ENCODE measurements at regions not wholly inside any gene's neighbourhood (a gene's known extent, or its start where the extent isn't known, plus 50 kb on each side); places are given as distances from the start of the nearest gene placed in this dataset.

DNA sequence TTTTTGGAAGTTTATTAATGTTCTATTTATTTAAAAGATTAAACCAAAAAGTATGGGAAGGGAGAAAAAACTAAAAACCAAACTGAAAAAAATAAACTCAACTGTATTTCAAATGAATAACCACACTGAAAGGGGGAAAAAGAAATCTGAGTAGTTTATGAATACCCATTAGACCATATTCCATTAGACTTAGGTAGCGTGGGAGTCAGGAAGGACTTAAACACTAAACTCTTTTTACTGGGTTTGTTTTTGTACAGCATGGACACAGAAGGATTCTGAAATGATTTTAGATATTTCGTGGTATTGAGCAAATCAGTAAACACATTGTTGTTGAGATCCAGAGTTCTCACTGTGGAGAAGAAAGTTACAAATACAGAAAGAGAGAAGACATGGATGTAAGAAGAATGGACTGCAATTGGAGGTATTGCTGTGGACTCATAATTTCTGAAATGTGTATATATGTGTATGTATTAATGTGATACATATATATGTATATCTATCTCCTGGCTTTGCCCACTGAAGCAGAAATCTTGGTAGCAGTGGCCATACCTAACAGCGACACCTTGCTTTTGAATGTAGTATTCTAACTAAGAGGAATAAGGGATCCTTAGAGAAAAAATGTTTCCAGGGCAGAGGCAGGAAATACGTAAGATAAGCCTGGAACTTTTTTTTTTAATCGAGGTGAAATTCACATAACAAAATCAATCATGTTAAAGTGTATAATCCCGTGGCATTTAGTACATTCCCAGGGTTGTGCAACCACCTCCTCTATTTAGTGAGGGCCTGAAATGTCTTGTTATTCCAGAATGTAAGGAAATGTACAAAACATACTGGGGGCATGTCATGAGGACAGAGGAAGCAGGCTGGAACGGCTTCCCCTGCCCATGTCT is 228.8 kb downstream of the SMARCA2 start:
- no peak for TF ChIP-seq GATA1 (IDR thresholded peaks at IDR 0.05; ENCODE audit: low read depth, low read length)
- no peak for TF ChIP-seq POLR2A (IDR thresholded peaks at IDR 0.05; ENCODE audit: low read length)
- no peak for DNase-seq

- DNase-seq = no peak
- TF ChIP-seq GATA1 (IDR thresholded peaks at IDR 0.05; ENCODE audit: low read depth, low read length) (no peak), POLR2A (IDR thresholded peaks at IDR 0.05; ENCODE audit: low read length) (no peak)
These were observed 232.2 kb downstream of the SMARCA2 start for GRCh38 chr9:2247340-2247739.

GRCh38 chr9:2248768-2249265 is 233.7 kb downstream of the SMARCA2 start:
- TF ChIP-seq POLR2A (IDR thresholded peaks at IDR 0.05; ENCODE audit: low read length) = no peak
- no peak for TF ChIP-seq GATA1 (IDR thresholded peaks at IDR 0.05; ENCODE audit: low read depth, low read length)
- no peak for DNase-seq

- DNase-seq = no peak
- TF ChIP-seq GATA1 (IDR thresholded peaks at IDR 0.05; ENCODE audit: low read depth, low read length) (no peak), POLR2A (IDR thresholded peaks at IDR 0.05; ENCODE audit: low read length) (no peak)
These were observed 238.8 kb downstream of the SMARCA2 start for GRCh38 chr9:2253636-2254580.

GRCh38 chr9:2255128-2255527 is 240.0 kb downstream of the SMARCA2 start:
- TF ChIP-seq POLR2A (IDR thresholded peaks at IDR 0.05; ENCODE audit: low read length) (no peak), GATA1 (IDR thresholded peaks at IDR 0.05; ENCODE audit: low read depth, low read length) (no peak)
- no peak for DNase-seq

- TF ChIP-seq GATA1 (IDR thresholded peaks at IDR 0.05; ENCODE audit: low read depth, low read length) (no peak), POLR2A (IDR thresholded peaks at IDR 0.05; ENCODE audit: low read length) (no peak)
- DNase-seq = no peak
These were observed 242.2 kb downstream of the SMARCA2 start for GRCh38 chr9:2257248-2257929.

GRCh38 chr9:2260417-2261306 is 245.5 kb downstream of the SMARCA2 start:
- no peak for TF ChIP-seq GATA1 (IDR thresholded peaks at IDR 0.05; ENCODE audit: low read depth, low read length)
- no peak for TF ChIP-seq POLR2A (IDR thresholded peaks at IDR 0.05; ENCODE audit: low read length)
- DNase-seq = no peak

GRCh38 chr9:2261421-2262103 is 246.4 kb downstream of the SMARCA2 start:
- DNase-seq = no peak
- TF ChIP-seq GATA1 (IDR thresholded peaks at IDR 0.05; ENCODE audit: low read depth, low read length) (no peak), POLR2A (IDR thresholded peaks at IDR 0.05; ENCODE audit: low read length) (no peak)

- no peak for TF ChIP-seq GATA1 (IDR thresholded peaks at IDR 0.05; ENCODE audit: low read depth, low read length)
- no peak for TF ChIP-seq POLR2A (IDR thresholded peaks at IDR 0.05; ENCODE audit: low read length)
- DNase-seq = no peak
These were observed 247.4 kb downstream of the SMARCA2 start for GRCh38 chr9:2262386-2263071.

- DNase-seq = no peak
- TF ChIP-seq POLR2A (IDR thresholded peaks at IDR 0.05; ENCODE audit: low read length) (no peak), GATA1 (IDR thresholded peaks at IDR 0.05; ENCODE audit: low read depth, low read length) (no peak)
These were observed 248.0 kb downstream of the SMARCA2 start for GRCh38 chr9:2263111-2263510.

DNA sequence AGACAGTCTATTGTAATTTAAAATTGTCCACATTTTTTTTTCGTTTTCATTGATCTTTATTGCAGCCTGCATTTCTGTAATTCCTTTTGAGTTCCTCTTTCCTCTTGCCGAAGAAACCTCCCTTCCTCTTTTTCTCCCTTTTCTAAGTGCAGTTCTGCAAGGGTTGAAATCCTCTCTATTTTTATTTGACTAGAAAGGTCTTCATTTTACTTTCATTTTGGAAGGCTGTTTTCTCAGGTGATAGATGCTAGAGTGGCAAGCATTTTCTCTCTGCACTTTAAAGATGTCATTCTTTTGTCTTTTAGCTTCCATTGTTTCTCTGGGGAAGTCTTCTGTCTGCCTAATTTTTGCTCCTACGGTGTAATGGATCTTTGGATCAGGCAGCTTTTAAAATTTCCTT is 248.5 kb downstream of the SMARCA2 start:
- no peak for TF ChIP-seq POLR2A (IDR thresholded peaks at IDR 0.05; ENCODE audit: low read length)
- no peak for TF ChIP-seq GATA1 (IDR thresholded peaks at IDR 0.05; ENCODE audit: low read depth, low read length)
- DNase-seq = no peak

DNA sequence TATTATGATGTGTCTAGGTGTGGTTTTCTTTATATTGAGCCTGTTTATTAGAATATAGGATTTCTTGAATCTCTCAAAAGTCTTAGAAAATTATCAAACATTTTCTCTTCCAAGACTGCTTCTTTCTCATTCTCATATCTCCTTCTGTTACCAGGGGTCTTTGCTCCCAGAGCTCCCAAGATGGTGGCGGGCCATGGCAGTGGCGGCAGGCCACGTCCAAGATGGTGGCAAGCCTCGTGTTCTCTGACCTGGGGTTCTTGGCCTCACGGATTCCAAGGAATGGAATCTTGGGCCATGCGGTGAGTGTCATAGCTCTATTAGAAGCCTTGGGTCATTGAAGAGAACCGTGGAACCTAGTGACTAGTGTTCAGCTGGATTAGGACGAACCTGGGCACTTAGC is 248.9 kb downstream of the SMARCA2 start:
- no peak for TF ChIP-seq POLR2A (IDR thresholded peaks at IDR 0.05; ENCODE audit: low read length)
- TF ChIP-seq GATA1 (IDR thresholded peaks at IDR 0.05; ENCODE audit: low read depth, low read length) = no peak
- DNase-seq = no peak
